ENCODE measurements at regions not wholly inside any gene's neighbourhood (a gene's known extent, or its start where the extent isn't known, plus 50 kb on each side); places are given as distances from the start of the nearest gene placed in this dataset.

GRCh38 chr2:156907806-156908205, 349.7 kb upstream of the GALNT5 start:
- H3K27me3 Mint-ChIP-seq = peaks cover 13% of the 10 kb centered on the region
- peaks cover 5% of the 10 kb centered on the region for H3K4me1 Mint-ChIP-seq
- no peak overlapping the region for H3K4me3 Mint-ChIP-seq
- no peak for DNase-seq
- ATAC-seq (ENCODE audit: low read depth) = no peak
- no peaks in the 10 kb centered on the region for H3K36me3 Mint-ChIP-seq
- POLR2A ChIA-PET = no interaction called here
- no peaks in the 10 kb centered on the region for H3K9me3 Mint-ChIP-seq
- no peak overlapping the region for H3K27ac Mint-ChIP-seq

- Mint-ChIP-seq H3K4me1 (peaks cover 5% of the 10 kb centered on the region), H3K36me3 (no peaks in the 10 kb centered on the region), H3K9me3 (no peaks in the 10 kb centered on the region), H3K27ac (no peak overlapping the region), H3K27me3 (peaks cover 5% of the 10 kb centered on the region), H3K4me3 (no peak overlapping the region)
- ATAC-seq (ENCODE audit: low read depth) (no peak), DNase-seq (no peak)
- POLR2A ChIA-PET = no interaction called here
These were observed 348.7 kb upstream of the GALNT5 start for GRCh38 chr2:156908825-156909224.

DNA sequence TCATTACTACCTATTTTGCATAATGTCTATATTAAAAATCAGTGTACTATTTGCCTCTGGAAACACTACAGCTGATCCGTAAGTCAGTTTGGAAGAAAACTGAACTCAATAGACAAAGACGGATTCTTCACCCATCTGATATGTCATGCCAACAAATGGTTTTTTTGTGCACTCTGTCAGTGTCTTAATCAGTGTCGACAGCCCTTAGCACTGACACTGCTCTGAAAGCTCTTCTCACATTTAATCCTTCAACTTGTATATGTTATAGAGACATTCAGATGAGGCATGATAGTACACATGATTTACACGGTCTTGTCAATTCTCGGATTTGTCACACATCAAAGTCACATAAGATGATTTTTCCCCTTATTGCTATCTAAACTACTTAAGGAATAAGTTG, 347.5 kb upstream of the GALNT5 start:
- H3K27me3 Mint-ChIP-seq = peaks cover 4% of the 10 kb centered on the region
- H3K4me3 Mint-ChIP-seq = no peak overlapping the region
- H3K9me3 Mint-ChIP-seq = no peaks in the 10 kb centered on the region
- DNase-seq (no peak), ATAC-seq (ENCODE audit: low read depth) (no peak)
- H3K4me1 Mint-ChIP-seq = peaks cover 5% of the 10 kb centered on the region
- POLR2A ChIA-PET = no interaction called here
- H3K27ac Mint-ChIP-seq = no peak overlapping the region
- no peaks in the 10 kb centered on the region for H3K36me3 Mint-ChIP-seq

- no peak for DNase-seq
- Mint-ChIP-seq H3K27ac (no peak overlapping the region), H3K4me3 (no peak overlapping the region), H3K9me3 (no peaks in the 10 kb centered on the region), H3K27me3 (peaks cover 9% of the 10 kb centered on the region), H3K4me1 (no peaks in the 10 kb centered on the region), H3K36me3 (no peaks in the 10 kb centered on the region)
- POLR2A ChIA-PET = no interaction called here
- ATAC-seq (ENCODE audit: low read depth) = no peak
These were observed 342.2 kb upstream of the GALNT5 start for GRCh38 chr2:156915332-156915731.

GRCh38 chr2:156918410-156918809, 339.1 kb upstream of the GALNT5 start:
- ATAC-seq (ENCODE audit: low read depth) = no peak
- Mint-ChIP-seq H3K9me3 (peaks cover 3% of the 10 kb centered on the region), H3K4me1 (no peaks in the 10 kb centered on the region), H3K27me3 (peaks cover 9% of the 10 kb centered on the region), H3K4me3 (no peak overlapping the region), H3K27ac (no peak overlapping the region), H3K36me3 (no peaks in the 10 kb centered on the region)
- no peak for DNase-seq
- POLR2A ChIA-PET = no interaction called here

GRCh38 chr2:156930423-156930822, 327.1 kb upstream of the GALNT5 start:
- peaks cover 3% of the 10 kb centered on the region for H3K27me3 Mint-ChIP-seq
- H3K36me3 Mint-ChIP-seq = no peaks in the 10 kb centered on the region
- no peak overlapping the region for H3K27ac Mint-ChIP-seq
- no peaks in the 10 kb centered on the region for H3K4me1 Mint-ChIP-seq
- peaks cover 1% of the 10 kb centered on the region for H3K9me3 Mint-ChIP-seq
- no peak overlapping the region for H3K4me3 Mint-ChIP-seq
- no peak for DNase-seq
- no peak for ATAC-seq (ENCODE audit: low read depth)
- POLR2A ChIA-PET = no interaction called here

GRCh38 chr2:156933645-156934225, 323.8 kb upstream of the GALNT5 start:
- ATAC-seq (ENCODE audit: low read depth) = no peak
- no peak overlapping the region for H3K27ac Mint-ChIP-seq
- peaks cover 5% of the 10 kb centered on the region for H3K27me3 Mint-ChIP-seq
- POLR2A ChIA-PET = no interaction called here
- no peak for DNase-seq
- H3K4me1 Mint-ChIP-seq = no peaks in the 10 kb centered on the region
- H3K36me3 Mint-ChIP-seq = no peaks in the 10 kb centered on the region
- H3K9me3 Mint-ChIP-seq = no peaks in the 10 kb centered on the region
- no peak overlapping the region for H3K4me3 Mint-ChIP-seq

DNA sequence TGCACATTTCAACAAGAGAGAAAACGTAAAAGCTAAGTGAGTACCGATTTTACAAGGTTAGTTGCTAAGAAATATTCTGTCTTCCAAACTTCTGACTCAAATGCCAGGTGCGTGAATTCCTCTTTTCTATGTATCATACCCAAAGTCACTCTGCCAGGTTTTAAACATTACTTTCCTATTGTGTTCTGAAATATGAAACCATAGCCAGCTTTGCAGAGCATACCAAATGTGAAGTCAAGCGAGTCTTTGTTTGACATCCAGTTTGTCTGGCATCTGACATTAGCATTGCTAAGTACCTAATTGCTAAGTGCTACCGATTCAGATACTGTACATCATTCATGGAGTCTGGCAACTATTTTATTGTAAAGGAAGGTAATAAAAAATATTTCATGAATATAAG, 321.9 kb upstream of the GALNT5 start:
- no peak for ATAC-seq (ENCODE audit: low read depth)
- no peak for DNase-seq
- H3K4me3 Mint-ChIP-seq = no peak overlapping the region
- peaks cover 5% of the 10 kb centered on the region for H3K27me3 Mint-ChIP-seq
- H3K36me3 Mint-ChIP-seq = no peaks in the 10 kb centered on the region
- no peaks in the 10 kb centered on the region for H3K9me3 Mint-ChIP-seq
- H3K4me1 Mint-ChIP-seq = no peaks in the 10 kb centered on the region
- H3K27ac Mint-ChIP-seq = no peak overlapping the region
- POLR2A ChIA-PET = no interaction called here

GRCh38 chr2:156937430-156937829, 320.1 kb upstream of the GALNT5 start:
- Mint-ChIP-seq H3K27me3 (peaks cover 5% of the 10 kb centered on the region), H3K36me3 (no peaks in the 10 kb centered on the region), H3K27ac (no peak overlapping the region), H3K4me3 (no peak overlapping the region), H3K9me3 (no peaks in the 10 kb centered on the region), H3K4me1 (no peaks in the 10 kb centered on the region)
- POLR2A ChIA-PET = no interaction called here
- no peak for DNase-seq
- ATAC-seq (ENCODE audit: low read depth) = no peak

DNA sequence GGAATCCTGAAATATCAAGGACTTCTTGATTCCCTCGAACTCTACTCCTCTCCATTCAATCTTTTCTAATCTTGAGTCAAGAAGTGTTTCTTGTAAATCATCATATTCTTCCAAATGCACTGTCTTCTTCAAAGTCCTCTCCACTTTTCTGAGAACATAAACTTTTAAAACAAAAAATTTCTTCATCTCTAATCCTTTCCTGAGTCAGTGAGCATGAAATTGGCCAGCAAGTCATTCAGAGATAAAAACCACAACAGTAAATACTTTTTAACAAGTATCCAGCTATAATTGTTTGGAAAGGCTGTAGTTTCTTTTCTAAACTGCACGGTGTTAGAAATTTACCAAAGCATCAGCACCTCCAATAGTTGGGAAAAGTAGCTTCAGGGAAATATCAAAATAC, 312.6 kb upstream of the GALNT5 start:
- Mint-ChIP-seq H3K9me3 (no peaks in the 10 kb centered on the region), H3K27me3 (no peaks in the 10 kb centered on the region), H3K4me3 (no peak overlapping the region), H3K27ac (no peak overlapping the region), H3K4me1 (no peaks in the 10 kb centered on the region), H3K36me3 (no peaks in the 10 kb centered on the region)
- no peak for DNase-seq
- no peak for ATAC-seq (ENCODE audit: low read depth)
- POLR2A ChIA-PET = no interaction called here

DNA sequence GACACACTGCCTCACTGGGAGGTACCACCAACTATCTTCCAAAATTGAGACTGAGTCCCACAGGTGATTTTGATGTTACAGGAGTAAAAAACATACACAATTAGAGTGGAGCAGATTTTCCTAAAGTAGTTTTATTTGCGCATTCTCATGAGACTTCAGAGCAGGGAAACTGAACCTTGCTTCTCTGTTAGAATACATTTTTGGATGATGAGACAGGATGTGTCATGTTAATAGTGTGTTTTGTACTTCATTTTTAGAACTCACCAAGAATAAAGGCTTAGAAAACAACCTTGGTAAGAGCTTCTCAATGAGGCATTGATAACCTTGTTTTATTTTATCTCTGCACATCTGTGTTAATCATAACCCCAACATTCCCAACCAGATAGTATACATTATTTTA, 310.2 kb upstream of the GALNT5 start:
- no peaks in the 10 kb centered on the region for H3K27me3 Mint-ChIP-seq
- no peaks in the 10 kb centered on the region for H3K9me3 Mint-ChIP-seq
- ATAC-seq (ENCODE audit: low read depth) (no peak), DNase-seq (no peak)
- H3K27ac Mint-ChIP-seq = no peak overlapping the region
- no peak overlapping the region for H3K4me3 Mint-ChIP-seq
- no peaks in the 10 kb centered on the region for H3K36me3 Mint-ChIP-seq
- POLR2A ChIA-PET = no interaction called here
- no peaks in the 10 kb centered on the region for H3K4me1 Mint-ChIP-seq

- Mint-ChIP-seq H3K4me3 (no peak overlapping the region), H3K27ac (no peak overlapping the region), H3K9me3 (no peaks in the 10 kb centered on the region), H3K27me3 (no peaks in the 10 kb centered on the region), H3K36me3 (no peaks in the 10 kb centered on the region), H3K4me1 (no peaks in the 10 kb centered on the region)
- DNase-seq (no peak), ATAC-seq (ENCODE audit: low read depth) (no peak)
- POLR2A ChIA-PET = no interaction called here
These were observed 301.8 kb upstream of the GALNT5 start for GRCh38 chr2:156955701-156956100.

DNA sequence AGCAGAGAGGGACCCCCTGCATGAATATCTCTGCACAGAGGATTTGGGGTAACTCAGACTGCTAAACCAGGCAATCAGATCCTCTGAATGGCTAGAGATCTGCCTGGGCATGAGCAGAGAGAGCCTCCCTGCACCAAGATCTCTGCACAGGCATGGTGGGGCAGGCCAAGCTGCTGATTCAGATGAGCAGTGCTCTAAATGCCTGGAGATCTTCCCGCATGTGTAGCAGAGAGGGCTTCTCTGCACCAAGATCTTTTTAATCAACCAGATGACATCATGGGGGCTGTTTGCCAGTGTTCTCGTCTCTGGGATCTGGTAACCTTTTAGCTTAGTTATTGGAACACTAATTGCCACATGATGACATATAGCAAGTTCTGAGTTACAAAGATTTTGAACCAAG, 301.3 kb upstream of the GALNT5 start:
- no peak overlapping the region for H3K4me3 Mint-ChIP-seq
- H3K27ac Mint-ChIP-seq = no peak overlapping the region
- H3K4me1 Mint-ChIP-seq = no peaks in the 10 kb centered on the region
- H3K36me3 Mint-ChIP-seq = no peaks in the 10 kb centered on the region
- ATAC-seq (ENCODE audit: low read depth) (no peak), DNase-seq (no peak)
- H3K9me3 Mint-ChIP-seq = no peaks in the 10 kb centered on the region
- H3K27me3 Mint-ChIP-seq = no peaks in the 10 kb centered on the region
- POLR2A ChIA-PET = no interaction called here

- Mint-ChIP-seq H3K36me3 (no peaks in the 10 kb centered on the region), H3K9me3 (no peaks in the 10 kb centered on the region)
- ATAC-seq (ENCODE audit: low read depth) = no peak
These were observed 299.1 kb upstream of the GALNT5 start for GRCh38 chr2:156958374-156958773.

GRCh38 chr2:156959481-156959880, 298.0 kb upstream of the GALNT5 start:
- Mint-ChIP-seq H3K4me3 (no peak overlapping the region), H3K9me3 (no peaks in the 10 kb centered on the region), H3K4me1 (no peaks in the 10 kb centered on the region), H3K27ac (no peak overlapping the region), H3K27me3 (no peaks in the 10 kb centered on the region), H3K36me3 (no peaks in the 10 kb centered on the region)
- POLR2A ChIA-PET = no interaction called here
- ATAC-seq (ENCODE audit: low read depth) (no peak), DNase-seq (no peak)

More at GRCh38 chr2:156958374-156958773, 299.1 kb upstream of the GALNT5 start:
- Mint-ChIP-seq H3K27ac (no peak overlapping the region), H3K4me3 (no peak overlapping the region), H3K27me3 (no peaks in the 10 kb centered on the region), H3K4me1 (no peaks in the 10 kb centered on the region)
- POLR2A ChIA-PET = no interaction called here
- DNase-seq = no peak

Measured in activated naive CD8-positive, alpha-beta T cell treated with anti-CD3 and anti-CD28 coated beads, Interleukin-2, amount 10 ng/mL, durations not matched to agents 7 days and 5 days (primary cell).